ENCODE measurements at regions not wholly inside any gene's neighbourhood (a gene's known extent, or its start where the extent isn't known, plus 50 kb on each side); places are given as distances from the start of the nearest gene placed in this dataset.

DNA sequence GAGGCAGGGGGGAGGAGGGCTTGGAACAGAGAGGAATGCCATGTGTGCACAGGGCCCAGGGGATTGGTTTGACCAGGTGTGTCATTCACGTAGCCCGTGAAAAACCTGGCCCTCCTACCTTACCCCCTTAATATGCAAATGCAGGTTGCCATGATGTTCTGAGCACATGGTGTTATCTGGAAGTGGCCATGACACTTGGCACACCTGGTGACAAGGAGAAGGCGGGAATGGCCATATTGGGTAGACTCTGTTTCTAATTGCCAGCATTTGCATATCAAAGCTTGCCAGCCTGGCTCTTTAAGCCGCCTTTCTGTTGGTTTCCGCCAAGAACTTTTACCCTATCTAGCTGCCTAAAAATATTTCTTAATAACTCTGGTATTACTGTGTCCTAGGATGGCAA is 202.1 kb upstream of the DPH6 start:
- Histone ChIP-seq H3K23me2 (ENCODE audit: insufficient read length, low read depth, low read length, poor library complexity, severe bottlenecking) (no peaks in the 10 kb centered on the region), H3K9me3 (ENCODE audit: control insufficient read depth, low read depth, low read length) (no peaks in the 10 kb centered on the region), H4K8ac (replicated peaks; ENCODE audit: insufficient read length, low read depth, low read length) (no peak overlapping the region), H3K27me3 (ENCODE audit: insufficient read depth, low read length) (no peaks in the 10 kb centered on the region), H2AFZ (ENCODE audit: low read length) (no peak overlapping the region), H3K27ac (ENCODE audit: insufficient read length, low read depth, low read length) (no peak overlapping the region), H3T11ph (ENCODE audit: low read length) (no peak overlapping the region), H2BK15ac (ENCODE audit: low read depth, low read length) (no peak overlapping the region), H3K14ac (ENCODE audit: insufficient read depth, low read length) (no peak overlapping the region), H3K23ac (ENCODE audit: insufficient read length, low read depth, low read length) (no peak overlapping the region), H3K79me2 (ENCODE audit: insufficient read depth, low read length) (no peaks in the 10 kb centered on the region), H3K79me1 (ENCODE audit: insufficient read depth, low read depth, low read length, poor library complexity, severe bottlenecking) (no peaks in the 10 kb centered on the region), H3K18ac (ENCODE audit: insufficient read length, low read depth, low read length) (no peak overlapping the region), H3K4me2 (ENCODE audit: insufficient read depth, insufficient read length, low read length) (no peak overlapping the region), H4K20me1 (ENCODE audit: control insufficient read depth, insufficient read depth, insufficient read length) (no peaks in the 10 kb centered on the region), H2BK120ac (ENCODE audit: low read depth, low read length, poor library complexity, severe bottlenecking) (no peak overlapping the region), H3K4ac (ENCODE audit: low read depth, low read length) (no peak overlapping the region), H2AK5ac (ENCODE audit: insufficient read length, low read length) (no peak overlapping the region), H3K56ac (ENCODE audit: insufficient read length, low read depth, low read length) (no peak overlapping the region), H2BK12ac (ENCODE audit: insufficient read length, low read depth, low read length) (no peak overlapping the region), H2BK20ac (ENCODE audit: low read depth, low read length, poor library complexity, severe bottlenecking) (no peak overlapping the region), H3K9ac (ENCODE audit: extremely low read depth, insufficient read length, low read length) (no peak overlapping the region), H3K4me1 (ENCODE audit: insufficient read depth, low read length) (no peaks in the 10 kb centered on the region; the same call in 1 of the 2 replicates), H4K5ac (ENCODE audit: insufficient read length, low read depth, low read length) (no peak overlapping the region), H4K91ac (ENCODE audit: insufficient read length, low read depth, low read length) (no peak overlapping the region), H2BK5ac (ENCODE audit: insufficient read length, low read length) (no peak overlapping the region)
- WGBS (ENCODE audit: extremely low coverage, insufficient read length, low lambda C conversion rate), result no CpG with 5 or more reads among the region's 5 CpGs
- H3K27ac Mint-ChIP-seq, result no peak overlapping the region
- peaks cover 6 to 17% of the 10 kb centered on the region in 2 experiments for H3K4me1 Mint-ChIP-seq
- DNase-seq, result peak; percentile 31
- H3K27me3 Mint-ChIP-seq (ENCODE audit: low read depth), result no peaks in the 10 kb centered on the region
- H3K36me3 Mint-ChIP-seq (ENCODE audit: insufficient read depth in 1 of 3, low read depth in 3 of 3), result peaks cover 0 to 5% (median 3%) of the 10 kb centered on the region in 3 experiments; a peak in 3 of 7 replicates
- H3K4me3 Mint-ChIP-seq, result no peak overlapping the region
- peaks cover 0 to 2% of the 10 kb centered on the region in 2 experiments; a peak in 1 of 5 replicates for H3K9me3 Mint-ChIP-seq
- TF ChIP-seq, protein P1, sequence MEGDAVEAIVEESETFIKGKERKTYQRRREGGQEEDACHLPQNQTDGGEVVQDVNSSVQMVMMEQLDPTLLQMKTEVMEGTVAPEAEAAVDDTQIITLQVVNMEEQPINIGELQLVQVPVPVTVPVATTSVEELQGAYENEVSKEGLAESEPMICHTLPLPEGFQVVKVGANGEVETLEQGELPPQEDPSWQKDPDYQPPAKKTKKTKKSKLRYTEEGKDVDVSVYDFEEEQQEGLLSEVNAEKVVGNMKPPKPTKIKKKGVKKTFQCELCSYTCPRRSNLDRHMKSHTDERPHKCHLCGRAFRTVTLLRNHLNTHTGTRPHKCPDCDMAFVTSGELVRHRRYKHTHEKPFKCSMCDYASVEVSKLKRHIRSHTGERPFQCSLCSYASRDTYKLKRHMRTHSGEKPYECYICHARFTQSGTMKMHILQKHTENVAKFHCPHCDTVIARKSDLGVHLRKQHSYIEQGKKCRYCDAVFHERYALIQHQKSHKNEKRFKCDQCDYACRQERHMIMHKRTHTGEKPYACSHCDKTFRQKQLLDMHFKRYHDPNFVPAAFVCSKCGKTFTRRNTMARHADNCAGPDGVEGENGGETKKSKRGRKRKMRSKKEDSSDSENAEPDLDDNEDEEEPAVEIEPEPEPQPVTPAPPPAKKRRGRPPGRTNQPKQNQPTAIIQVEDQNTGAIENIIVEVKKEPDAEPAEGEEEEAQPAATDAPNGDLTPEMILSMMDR (conservative IDR thresholded peaks at IDR 0.05), result no peak

All from H9 (cell line).